ENCODE measurements at regions not wholly inside any gene's neighbourhood (a gene's known extent, or its start where the extent isn't known, plus 50 kb on each side); places are given as distances from the start of the nearest gene placed in this dataset.

DNA sequence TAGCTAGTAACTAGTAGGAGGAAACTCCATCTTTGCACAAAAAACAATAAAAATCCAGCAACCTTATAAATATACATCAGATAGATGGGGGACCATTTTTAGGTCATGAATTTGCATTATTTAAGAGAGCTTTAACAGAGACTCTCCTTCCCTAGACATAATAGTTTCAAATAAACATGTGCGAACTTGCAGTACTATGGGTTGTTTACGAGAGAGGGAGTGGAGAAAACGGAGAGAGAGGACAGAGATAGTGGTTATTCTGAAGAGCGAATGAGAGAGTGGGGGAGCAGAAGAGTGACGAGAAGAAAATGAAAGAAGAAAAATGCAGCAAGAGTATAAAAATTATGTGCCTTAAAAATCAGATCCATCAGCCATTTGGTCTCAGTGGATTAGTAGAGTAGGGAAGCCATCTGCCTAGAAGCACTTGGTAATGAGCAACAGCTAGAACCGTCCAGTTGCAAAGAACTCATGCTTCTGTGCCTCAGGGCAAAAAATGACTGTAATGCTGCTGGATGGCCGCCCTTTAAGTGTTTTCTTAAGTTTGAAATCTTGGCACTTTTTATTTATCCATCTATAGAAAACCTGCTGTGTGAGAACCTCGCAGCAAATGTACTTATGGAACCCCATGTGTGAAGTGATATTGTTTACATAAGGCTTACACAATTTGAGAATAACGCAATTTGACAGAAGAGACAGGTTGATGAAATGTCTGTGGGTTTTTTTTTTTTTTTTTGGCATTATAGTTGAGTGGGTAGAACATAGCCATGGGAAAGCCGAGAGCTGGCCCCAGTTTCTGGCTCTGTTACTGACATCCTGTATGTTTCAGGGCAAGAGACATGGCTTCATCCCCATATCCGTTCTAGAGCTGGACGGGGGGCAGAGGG lies 95.6 kb upstream of the ZNF608 start:
- no peak for DNase-seq

DNA sequence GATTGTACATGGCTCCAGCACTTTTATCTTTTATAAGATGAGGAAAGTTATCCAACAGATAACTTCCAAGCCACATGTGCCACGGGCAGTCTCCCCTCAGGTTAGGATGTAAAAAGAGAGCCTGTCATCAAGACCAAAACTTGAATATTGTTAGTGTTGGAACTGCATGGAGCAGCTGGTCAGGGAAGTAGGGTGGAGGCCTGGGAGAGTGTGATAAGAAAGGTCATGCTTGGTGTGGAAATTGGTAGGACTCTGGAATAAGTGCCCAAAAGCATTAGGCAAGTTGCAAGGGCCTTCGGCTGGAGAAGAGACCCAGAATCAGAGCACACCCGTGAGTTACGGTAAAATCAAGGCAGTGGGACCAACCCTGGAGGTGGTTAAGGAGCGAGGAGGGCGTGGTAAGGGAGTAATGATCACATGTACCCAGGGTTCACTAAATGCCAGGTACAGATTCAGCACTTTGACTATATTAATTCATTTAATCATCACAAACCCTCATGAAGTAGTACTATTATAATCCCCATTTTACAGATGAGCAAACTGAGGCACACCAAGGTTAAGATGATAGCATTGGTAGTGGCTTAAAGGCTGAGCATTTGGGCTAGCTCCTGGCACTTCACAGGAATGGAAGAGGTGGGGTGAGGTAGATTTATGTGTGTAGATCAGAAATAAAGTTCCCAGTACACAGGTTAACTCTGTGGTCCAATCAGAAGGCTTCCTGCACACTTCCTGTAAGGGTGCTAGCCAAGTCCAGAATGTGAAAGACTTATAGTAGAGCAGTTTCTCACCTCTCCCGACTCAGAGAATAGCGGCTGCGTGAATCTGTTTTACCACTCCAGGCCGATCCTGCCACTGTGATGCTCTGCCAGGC lies 96.5 kb upstream of the ZNF608 start:
- DNase-seq: no peak

DNA sequence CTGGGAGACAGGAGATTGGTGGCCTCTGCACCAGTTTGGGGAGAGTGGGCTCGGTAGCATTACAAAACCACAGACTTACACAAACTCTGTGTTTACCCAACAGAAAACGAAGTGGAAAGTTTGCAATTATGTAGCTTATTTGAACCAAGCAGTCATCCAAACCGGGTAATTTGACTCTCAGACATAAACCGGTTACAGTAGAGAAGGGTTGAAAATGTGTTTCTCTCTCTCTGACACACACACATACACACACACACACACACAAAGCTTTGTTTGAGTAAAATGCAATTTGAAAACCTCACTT lies 97.1 kb upstream of the ZNF608 start:
- DNase-seq: no peak

DNA sequence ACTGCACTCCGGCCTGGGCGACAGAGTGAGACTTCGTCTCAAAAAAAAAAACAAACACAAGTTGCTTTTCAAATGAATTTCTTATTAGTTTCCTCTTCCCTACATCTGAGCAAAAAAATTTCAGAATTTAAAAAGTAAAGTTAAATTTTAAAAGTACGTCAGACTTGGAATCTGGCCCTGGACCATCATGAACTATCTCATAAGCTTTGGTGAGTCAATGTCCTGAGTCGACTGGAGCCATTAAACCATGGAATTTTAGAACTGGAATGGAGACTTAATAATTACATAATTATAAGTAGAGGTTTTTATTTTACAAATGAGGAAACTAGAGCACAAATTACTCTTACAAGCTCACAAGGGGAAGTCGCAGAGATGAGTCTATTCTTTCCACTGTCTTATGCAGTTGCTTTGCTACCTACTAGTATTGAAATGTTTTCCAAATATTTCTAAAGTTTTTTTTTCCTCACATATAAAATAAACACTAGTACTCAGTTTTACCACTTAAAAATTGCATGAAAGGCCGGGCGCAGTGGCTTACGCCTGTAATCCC lies 98.0 kb upstream of the ZNF608 start:
- DNase-seq: no peak

DNA sequence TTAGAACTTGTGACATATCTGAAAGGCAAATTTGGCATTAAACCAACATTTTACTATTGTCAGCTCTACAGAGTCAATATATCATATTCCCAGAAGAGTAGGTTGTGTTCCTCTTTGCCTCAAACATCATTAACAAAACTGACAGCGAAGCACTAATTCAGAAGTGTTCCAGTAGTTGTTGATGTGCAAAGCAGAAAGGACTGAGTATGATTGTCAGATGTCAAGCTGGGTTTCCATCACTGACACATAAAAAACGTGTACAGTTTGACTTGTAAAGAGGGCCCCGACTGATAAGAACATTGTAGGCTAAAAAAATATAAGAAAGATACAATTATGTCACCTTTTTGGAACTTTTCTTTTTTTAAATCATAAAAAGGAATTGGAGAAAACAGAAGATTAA lies 101.5 kb upstream of the ZNF608 start:
- peak; percentile 26 for DNase-seq

DNA sequence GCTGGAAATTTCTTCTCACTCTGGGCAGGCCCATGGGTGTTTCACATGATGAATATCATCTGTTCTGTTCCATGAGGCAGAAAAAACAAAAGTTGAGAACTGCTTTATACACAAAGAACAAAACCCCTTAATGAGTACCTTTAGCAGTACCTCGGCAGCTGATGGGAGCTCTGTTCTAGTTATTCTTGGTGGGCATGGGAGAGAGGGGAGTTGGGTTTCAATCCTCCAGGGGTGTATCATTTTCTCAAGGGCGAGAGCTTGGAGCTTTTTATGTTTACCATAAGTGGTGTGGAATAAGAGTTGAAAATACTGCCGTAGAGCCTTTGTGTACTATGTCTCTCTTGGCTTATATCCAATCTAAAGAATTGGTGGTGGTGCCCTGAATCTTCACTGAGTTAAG lies 103.3 kb upstream of the ZNF608 start:
- peak; percentile 74 for DNase-seq

DNA sequence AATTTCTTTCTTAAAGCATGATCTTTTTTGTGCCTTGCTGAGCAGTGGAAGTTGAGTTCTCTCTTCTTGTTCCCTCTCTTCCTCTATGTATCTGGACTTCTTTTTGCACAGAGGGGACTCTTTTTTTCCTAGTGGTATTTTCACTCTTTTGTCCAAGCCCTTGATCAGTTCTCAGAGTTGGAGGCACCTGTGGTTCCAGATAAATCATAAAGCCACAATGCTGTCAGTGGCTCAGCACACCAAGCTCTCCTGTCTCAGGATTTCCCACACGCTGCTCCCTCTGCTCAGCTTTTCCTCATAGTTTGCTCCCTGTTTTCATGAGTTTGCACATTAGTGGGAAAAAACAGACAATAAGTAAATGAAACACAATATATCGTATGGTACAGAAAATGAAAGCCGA lies 110.3 kb upstream of the ZNF608 start:
- no peak for DNase-seq

DNA sequence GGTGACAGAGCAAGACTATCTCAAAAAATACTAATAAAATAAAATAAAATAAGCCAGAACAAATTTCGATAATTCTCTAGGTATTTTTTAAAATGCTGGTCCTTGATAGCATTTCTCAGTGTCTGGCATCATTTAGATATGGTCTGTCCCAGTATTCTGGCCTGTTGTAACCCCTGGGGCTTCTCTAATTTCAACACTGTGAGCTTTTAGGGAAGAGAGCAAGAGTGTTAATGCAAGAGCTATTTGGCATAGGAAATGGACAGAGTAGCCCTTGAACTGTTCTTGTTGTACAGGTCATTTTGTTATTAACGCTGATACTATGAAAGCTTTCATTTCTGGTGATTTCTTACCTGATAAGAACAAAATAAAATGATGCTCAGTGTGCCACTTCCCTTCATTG lies 112.2 kb upstream of the ZNF608 start:
- no peak for DNase-seq

DNA sequence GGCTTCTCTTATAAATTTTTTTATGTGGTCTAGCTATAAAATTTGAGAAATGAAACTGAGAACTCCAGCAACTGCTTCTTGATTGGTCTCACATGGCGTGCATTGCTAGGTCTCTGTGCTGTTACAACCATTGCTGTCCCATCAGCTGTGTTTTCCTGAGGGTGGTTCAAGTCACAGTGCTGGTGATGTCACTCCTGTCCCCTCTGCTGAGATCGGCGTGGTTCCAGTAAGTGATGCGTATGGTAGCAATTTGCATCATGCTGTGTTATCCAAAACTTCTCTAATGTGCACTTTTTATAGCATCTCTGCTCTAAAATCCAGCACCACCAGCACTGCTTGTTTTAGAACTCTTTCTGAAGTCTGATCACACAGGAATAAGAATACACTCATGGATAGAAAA lies 112.6 kb upstream of the ZNF608 start:
- DNase-seq: no peak

DNA sequence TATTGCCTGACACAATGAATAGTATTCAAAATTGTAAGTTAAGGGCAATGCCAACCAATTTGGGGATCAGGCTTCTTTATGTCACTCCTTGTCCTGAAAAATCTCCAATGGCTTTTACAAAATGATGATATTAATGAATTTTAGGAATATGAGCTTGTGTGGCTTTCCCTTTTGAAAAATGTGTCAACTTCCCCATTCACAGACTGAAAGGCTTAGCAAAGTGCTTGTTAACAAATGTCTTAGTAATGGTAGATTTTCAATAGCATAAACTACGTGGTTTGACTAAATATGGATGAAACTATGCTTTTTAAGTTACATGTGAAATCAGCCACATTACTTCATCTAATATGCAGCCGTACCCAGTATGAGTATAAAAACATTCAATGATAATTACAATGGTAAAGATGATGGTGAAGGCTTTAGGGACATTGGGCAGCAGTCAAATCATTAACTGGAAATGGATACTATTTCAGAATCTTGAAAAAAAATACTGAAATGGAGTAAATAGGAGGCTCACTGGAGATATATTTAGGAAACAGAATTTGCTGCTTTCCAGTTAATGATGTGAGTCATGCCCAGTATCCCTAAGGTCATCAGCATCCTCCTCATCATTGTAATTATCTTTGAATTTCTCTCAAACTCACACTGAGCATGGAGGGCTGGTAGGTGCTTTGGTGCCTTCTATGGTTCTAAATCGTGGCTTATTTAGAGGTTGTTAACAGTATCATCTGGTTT lies 113.3 kb upstream of the ZNF608 start:
- DNase-seq: no peak

DNA sequence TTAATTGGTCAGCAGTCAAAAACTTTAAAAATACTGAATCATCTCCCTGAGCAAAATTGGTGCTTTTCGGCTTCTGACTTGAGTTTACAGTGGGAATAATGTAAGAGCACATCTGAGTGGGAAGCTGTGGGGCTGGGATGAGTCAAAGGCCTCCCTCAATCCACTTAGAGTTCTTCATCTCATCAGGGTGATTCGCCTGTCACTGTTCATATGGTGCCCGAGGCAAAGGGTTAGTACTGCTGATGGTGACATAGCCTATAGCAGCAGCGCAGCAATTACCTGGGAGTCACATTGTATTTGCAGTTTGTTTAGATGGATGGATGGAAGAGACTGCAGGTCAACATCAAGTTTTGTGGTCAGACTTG lies 113.8 kb upstream of the ZNF608 start:
- DNase-seq: no peak

DNA sequence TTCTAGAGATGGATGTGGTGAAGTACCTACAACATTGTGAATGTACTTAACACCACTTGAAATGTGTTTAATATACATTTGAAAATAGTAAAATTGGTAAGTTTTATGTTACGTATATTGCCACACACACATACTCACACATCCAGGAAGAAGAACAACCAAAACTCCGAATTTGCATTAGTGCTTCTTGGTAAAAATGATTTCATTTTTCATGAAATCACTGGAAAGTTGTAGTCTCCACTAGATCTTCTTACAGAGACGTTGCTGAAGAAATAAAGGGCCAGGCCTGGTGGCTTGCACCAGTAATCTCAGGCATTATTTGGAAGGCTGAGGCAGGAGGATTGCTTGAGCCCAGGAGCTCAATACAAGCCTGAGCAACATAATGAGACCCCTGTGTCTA lies 118.6 kb upstream of the ZNF608 start:
- no peak for DNase-seq

DNA sequence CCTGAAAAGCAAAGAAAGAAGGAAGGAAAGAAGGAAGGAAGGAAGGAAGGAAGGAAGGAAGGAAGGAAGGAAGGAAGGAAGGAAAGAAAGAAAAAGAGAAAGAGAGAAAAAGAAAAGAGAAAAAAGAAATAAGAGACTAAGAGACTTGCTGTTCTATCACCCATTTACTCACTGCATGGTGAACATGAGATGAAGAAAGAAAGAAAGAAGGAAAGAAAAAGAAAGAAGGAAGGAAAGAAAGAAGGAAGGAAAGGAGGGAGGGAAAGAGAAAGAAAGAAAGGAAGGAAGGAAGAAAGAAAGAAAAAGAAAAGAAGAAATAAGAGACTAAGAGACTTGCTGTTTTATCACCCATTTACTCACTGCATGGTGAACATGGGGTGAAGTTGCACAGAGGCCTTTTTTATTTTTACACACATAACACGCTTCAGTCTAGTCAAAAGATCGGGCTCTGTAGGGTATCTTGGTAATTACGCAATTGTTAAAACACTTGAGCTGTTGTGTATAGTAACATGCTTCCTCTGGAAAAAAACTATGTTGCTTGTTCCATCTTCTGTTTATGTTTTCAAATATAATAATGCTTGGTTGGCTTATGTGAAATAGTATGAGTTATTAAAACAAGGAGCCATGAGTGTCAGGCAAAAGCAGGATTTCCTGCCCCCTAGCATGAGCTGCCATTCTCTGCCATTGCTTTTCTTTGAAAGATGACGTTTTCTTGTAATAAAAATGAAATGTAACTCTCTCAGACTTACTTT lies 119.3 kb upstream of the ZNF608 start:
- no peak for DNase-seq

DNA sequence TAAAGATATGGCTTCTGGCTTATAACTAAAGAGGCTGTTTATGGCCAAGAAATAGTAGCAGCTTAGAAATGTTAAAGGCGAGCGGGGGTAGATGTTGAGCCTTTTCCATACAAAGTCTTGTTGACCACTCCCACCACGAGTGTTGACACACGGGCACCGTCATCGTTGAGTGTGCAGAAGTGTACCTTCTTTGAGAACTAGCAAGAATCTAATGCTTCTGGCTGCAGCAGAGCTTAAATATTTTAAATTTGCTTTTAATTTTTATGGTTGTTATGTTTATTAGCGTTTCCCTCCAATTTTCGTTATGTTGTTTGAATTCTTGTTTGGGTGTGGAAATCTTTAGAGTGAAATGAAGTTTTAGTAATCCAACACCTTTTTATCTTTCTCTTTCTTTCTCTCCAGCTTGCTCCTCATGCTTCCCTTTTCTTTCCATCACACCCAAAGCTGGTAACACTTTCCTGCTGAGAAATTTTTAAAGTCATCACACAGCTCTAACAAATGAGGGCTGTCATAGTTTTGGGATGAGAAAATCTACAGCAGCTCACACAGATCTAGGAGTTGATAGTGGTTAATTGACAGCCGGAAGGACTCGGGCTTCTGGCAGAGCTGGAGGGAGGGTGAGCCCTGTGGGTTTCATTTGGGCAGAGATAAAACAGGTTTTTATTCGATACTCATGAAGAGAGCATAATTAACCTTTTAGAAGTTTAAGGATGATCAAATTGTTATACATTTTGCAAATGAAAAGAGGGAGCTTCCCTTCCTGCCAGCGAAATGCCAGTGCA lies 120.1 kb upstream of the ZNF608 start:
- DNase-seq: no peak

DNA sequence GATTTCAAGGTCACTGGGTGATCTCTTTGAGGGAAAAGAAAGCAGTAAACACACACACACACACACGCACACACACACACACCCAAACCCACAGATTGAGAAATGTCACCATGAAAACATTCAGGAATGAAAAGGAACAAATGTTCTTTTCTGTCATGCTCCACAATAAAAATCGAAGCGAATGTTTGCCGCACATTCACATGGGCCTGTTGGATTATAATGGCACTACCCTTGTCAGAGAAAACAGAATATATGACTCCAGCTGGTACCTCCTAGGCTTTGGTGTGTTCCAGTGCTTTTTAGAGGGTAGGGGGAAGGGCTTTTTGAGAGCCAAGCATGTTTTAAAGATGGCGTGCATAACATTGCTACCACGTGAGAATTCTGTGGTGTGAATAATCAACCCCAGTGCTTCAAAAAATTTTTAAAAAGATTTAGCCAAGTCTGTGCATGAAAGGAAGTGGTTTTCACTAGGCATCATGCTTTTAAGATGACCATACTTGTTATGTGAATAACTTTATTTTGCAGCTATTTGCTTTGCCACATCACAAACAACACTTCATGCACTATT lies 120.8 kb upstream of the ZNF608 start:
- DNase-seq: no peak

DNA sequence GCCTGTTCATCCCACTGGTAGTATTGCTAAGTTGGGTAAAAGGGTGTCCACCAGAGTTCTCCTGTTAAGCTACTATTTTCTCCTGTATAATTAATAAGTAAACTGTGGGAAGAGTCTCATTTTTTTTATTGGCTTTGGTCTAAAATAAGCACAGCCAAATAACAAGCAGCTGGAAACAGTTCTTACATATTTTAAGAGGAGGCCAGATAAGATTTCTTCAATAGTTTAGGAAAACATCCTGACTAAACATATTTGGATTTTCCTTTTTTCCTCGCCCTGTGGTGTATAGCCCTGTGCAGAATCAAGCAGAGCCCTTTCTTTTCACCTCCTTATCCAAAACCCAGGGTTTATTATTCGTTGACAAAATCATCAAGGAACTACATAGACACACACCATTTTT lies 122.2 kb upstream of the ZNF608 start:
- no peak for DNase-seq

DNA sequence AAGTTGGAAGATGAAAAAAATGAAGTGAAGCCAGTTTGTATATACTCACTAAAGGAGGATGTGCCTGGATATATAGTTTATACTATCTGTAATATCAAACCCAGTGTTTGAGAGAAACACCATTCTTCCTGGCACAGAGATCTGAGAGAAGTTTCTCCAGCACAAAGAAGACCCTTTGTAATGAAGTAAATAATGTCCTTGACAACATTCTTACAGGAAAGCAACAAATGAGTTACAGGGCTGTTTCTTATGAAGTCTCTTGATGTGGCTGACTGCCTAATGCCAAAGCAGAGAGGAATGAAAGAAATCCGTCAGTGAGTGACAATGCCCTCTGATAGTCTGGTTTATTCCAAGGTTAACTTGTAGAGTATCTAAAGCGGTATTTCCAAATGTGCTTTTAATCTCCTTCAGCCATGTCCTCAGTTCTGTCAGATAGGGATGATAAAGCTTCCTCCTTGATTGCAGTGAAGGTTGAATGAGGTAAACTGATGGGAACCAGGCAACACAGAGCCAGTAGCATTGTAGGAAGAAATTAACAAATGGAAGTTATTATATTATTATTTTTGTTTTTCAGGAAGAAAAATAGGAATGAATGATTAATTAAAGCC lies 123.1 kb upstream of the ZNF608 start:
- no peak for DNase-seq

DNA sequence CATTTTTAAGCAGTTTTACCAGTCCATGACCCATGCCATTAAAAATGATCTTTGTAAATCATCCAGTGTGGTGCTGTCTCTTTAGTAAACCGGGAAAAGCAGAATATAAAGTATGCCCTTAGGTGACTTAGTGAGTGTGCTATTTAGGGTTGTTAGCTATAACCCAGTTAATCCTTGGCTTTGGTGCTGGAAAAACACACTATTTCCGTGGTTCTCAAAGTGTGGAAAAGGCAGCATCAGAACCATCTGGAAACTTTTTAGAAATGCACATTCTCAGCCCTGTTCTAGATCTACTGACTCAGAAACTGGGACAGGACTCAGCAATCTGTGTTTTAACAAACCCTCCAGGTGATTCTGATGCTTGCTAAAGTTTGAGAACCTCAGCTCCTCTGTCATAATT lies 123.6 kb upstream of the ZNF608 start:
- no peak for DNase-seq

DNA sequence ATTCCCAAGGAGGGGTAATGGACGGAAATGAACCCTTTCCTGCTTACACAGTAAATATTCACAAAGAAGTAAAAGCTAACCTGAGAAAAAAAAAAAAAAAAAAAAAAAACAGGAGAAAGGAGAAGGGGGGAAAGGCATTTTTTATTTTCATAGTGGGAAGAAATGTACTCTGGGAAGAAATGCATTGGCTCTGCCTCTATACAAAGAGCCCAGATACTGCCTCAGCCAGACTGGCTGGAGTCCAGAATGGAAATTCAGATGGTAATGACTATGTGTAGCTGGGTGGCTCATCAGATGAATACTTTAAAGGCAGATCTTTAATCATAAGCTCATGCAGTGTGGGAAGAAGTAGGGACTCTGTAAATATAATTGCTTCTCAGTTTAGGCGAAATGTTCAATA lies 124.9 kb upstream of the ZNF608 start:
- peak; percentile 21 for DNase-seq

DNA sequence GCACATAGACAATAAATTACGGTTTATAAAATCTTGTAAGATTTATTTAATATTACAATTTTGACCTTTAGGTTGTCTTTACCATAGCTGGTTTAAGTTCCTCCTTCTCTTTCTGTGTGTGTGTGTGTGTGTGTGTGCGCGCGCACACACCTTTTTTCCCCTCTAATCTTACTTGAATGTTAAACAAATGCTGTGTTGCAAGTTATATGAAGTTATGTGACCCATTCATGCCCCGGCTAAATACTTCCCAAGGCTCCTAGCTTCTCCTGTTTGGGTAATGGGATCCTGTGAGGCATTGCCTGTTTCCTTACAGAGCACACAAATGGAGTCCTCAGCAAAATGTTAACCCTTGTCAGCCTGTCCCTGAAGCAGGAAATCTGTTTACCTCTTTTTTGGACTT lies 125.6 kb upstream of the ZNF608 start:
- no peak for DNase-seq

DNA sequence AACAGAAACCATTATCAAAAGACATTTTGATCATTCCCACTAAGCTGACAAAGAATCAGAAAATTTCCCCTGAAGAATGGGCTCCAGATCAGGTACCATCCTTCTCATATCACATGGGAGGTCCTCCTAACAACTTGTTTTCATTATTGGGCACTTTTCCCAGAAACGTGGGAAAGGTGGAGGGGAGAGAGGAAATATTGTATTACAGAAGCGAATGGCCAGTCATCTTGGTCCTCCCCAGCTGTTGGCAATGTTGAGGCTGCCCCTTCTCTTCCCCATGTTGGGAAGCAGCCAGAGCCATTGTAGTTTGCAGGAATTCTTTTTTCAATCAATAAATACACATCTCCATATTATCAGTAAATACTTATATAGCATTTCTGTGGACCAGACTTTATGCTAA lies 126.2 kb upstream of the ZNF608 start:
- DNase-seq: peak; percentile 1

All from NCI-H2081 treated with DMSO at 0.1 percent for 48 hours (cell line).